Suprapubic skin (tissue), 4 donors: ENCODE measurements at regions not wholly inside any gene's neighbourhood (a gene's known extent, or its start where the extent isn't known, plus 50 kb on each side); places are given as distances from the start of the nearest gene placed in this dataset.

Source experiments
- DNase-seq, 2 donors: peaks; one replicate each; pipeline ENCODE4 v3.0.0-alpha.2; 2019; ENCODE audit warnings: low spot score in 2 of 2
- H3K27ac ChIP-seq: fragments of 200-600 bp; sonication (generic); one replicate; pipeline ENCODE4 v1.5.1; 2019
- H3K27me3 ChIP-seq: fragments of 200-600 bp; sonication (generic); one replicate; pipeline ENCODE4 v1.5.1; 2019
- H3K36me3 ChIP-seq: fragments of 200-600 bp; sonication (generic); one replicate; pipeline ENCODE4 v1.5.1; 2019
- H3K4me1 ChIP-seq: fragments of 200-600 bp; sonication (generic); one replicate; pipeline ENCODE4 v1.5.1; 2019
- H3K4me3 ChIP-seq: fragments of 200-600 bp; sonication (generic); one replicate; pipeline ENCODE4 v1.5.1; 2019; ENCODE audit warnings: mild to moderate bottlenecking
- H3K9me3 ChIP-seq: fragments of 200-600 bp; sonication (generic); one replicate; pipeline ENCODE4 v1.5.1; 2019
- CTCF ChIP-seq, 2 donors: fragments of 200-600 bp in 1 of 2; fragments of 450-650 bp in 1 of 2; sonication (generic) in 1 of 2; IDR thresholded peaks; one replicate each; pipeline ENCODE4 v1.5.1; 2016 to 2019; ENCODE audit warnings: antibody characterized with exemption in 2 of 2, mild to moderate bottlenecking in 1 of 2, moderate library complexity in 1 of 2
- EP300 ChIP-seq: sonication (generic); formaldehyde crosslinking; IDR thresholded peaks from one replicate; pipeline ENCODE4 v1.6.1; 2017; ENCODE audit warnings: antibody characterized with exemption
- POLR2A ChIP-seq, 2 donors: fragments of 450-650 bp; IDR thresholded peaks; one replicate each; pipeline ENCODE4 v1.6.1; 2017; ENCODE audit warnings: antibody characterized with exemption in 2 of 2, mild to moderate bottlenecking in 2 of 2, moderate library complexity in 2 of 2
- POLR2AphosphoS5 ChIP-seq, 3 donors: sonication (generic); formaldehyde crosslinking; IDR thresholded peaks; one replicate each; pipeline ENCODE4 v1.6.1; 2017; ENCODE audit warnings: antibody characterized with exemption in 3 of 3
- WGBS: methylation state at CpG from one replicate; pipeline ENCODE4 v1.1.5; 2018; 5-methylcytosine and 5-hydroxymethylcytosine counted together

- no peak overlapping the region for H3K4me3 ChIP-seq
- no peak for DNase-seq
- H3K27ac ChIP-seq, result no peak overlapping the region
- 83% methylated on average over 3 of the region's 3 CpGs for WGBS
- H3K4me1 ChIP-seq, result peaks cover 2% of the 10 kb centered on the region
- H3K27me3 ChIP-seq, result no peaks in the 10 kb centered on the region
- H3K36me3 ChIP-seq, result no peaks in the 10 kb centered on the region
- no peaks in the 10 kb centered on the region for H3K9me3 ChIP-seq
- TF ChIP-seq POLR2AphosphoS5 (IDR thresholded peaks at IDR 0.05), result no peak
- TF ChIP-seq EP300, result no peak
- TF ChIP-seq CTCF (IDR thresholded peaks at IDR 0.05), result no peak
- TF ChIP-seq POLR2A (IDR thresholded peaks at IDR 0.05), result no peak
Measured at GRCh38 chr5:93188876-93189485, 392.0 kb downstream of the NR2F1-AS1 start.

- Histone ChIP-seq H3K4me3 (no peak overlapping the region), H3K27me3 (no peaks in the 10 kb centered on the region), H3K27ac (no peak overlapping the region), H3K9me3 (no peaks in the 10 kb centered on the region), H3K36me3 (no peaks in the 10 kb centered on the region), H3K4me1 (peaks cover 2% of the 10 kb centered on the region)
- no peak for DNase-seq
- no peak for TF ChIP-seq CTCF (IDR thresholded peaks at IDR 0.05)
- WGBS, result 52% methylated on average over 3 of the region's 3 CpGs
Measured at GRCh38 chr5:93186076-93186682, 394.8 kb downstream of the NR2F1-AS1 start.

GRCh38 chr5:93184041-93184440 lies 397.0 kb downstream of the NR2F1-AS1 start:
- Histone ChIP-seq H3K36me3 (no peaks in the 10 kb centered on the region), H3K9me3 (no peaks in the 10 kb centered on the region), H3K27ac (no peak overlapping the region), H3K27me3 (no peaks in the 10 kb centered on the region), H3K4me1 (peaks cover 2% of the 10 kb centered on the region), H3K4me3 (no peak overlapping the region)
- DNase-seq, result no peak
- WGBS, result 64% methylated on average over 1 of the region's 1 CpG
- TF ChIP-seq POLR2A (IDR thresholded peaks at IDR 0.05) (no peak), POLR2AphosphoS5 (IDR thresholded peaks at IDR 0.05) (no peak)

GRCh38 chr5:93179466-93179865 lies 401.6 kb downstream of the NR2F1-AS1 start:
- Histone ChIP-seq H3K27me3 (no peaks in the 10 kb centered on the region), H3K27ac (no peak overlapping the region), H3K4me3 (no peak overlapping the region), H3K9me3 (no peaks in the 10 kb centered on the region), H3K36me3 (no peaks in the 10 kb centered on the region), H3K4me1 (no peaks in the 10 kb centered on the region)
- DNase-seq, result no peak
- 73% methylated on average over 1 of the region's 1 CpG for WGBS
- TF ChIP-seq CTCF (IDR thresholded peaks at IDR 0.05) (no peak), POLR2AphosphoS5 (IDR thresholded peaks at IDR 0.05) (no peak), POLR2A (IDR thresholded peaks at IDR 0.05) (no peak), EP300 (no peak)

GRCh38 chr5:93174930-93175329 lies 406.1 kb downstream of the NR2F1-AS1 start:
- Histone ChIP-seq H3K27me3 (no peaks in the 10 kb centered on the region), H3K36me3 (no peaks in the 10 kb centered on the region), H3K9me3 (no peaks in the 10 kb centered on the region), H3K27ac (no peak overlapping the region), H3K4me1 (no peaks in the 10 kb centered on the region), H3K4me3 (no peak overlapping the region)
- DNase-seq, result no peak
- 81% methylated on average over 1 of the region's 1 CpG for WGBS
- TF ChIP-seq POLR2AphosphoS5 (IDR thresholded peaks at IDR 0.05), result no peak
- no peak for TF ChIP-seq CTCF (IDR thresholded peaks at IDR 0.05)
- TF ChIP-seq POLR2A (IDR thresholded peaks at IDR 0.05), result no peak
- no peak for TF ChIP-seq EP300

GRCh38 chr5:93165559-93165958 lies 415.5 kb downstream of the NR2F1-AS1 start:
- WGBS, result 56% methylated on average over 2 of the region's 2 CpGs
- no peak for TF ChIP-seq CTCF (IDR thresholded peaks at IDR 0.05)
- no peak for TF ChIP-seq POLR2A (IDR thresholded peaks at IDR 0.05)
- no peak for TF ChIP-seq POLR2AphosphoS5 (IDR thresholded peaks at IDR 0.05)
- TF ChIP-seq EP300, result no peak
- no peaks in the 10 kb centered on the region for H3K36me3 ChIP-seq
- H3K4me3 ChIP-seq, result no peak overlapping the region
- no peaks in the 10 kb centered on the region for H3K27me3 ChIP-seq
- H3K27ac ChIP-seq, result no peak overlapping the region
- DNase-seq, result no peak
- no peaks in the 10 kb centered on the region for H3K9me3 ChIP-seq
- H3K4me1 ChIP-seq, result peaks cover 27% of the 10 kb centered on the region
